ENCODE measurements at regions not wholly inside any gene's neighbourhood (a gene's known extent, or its start where the extent isn't known, plus 50 kb on each side); places are given as distances from the start of the nearest gene placed in this dataset.

GRCh38 chr1:88150330-88150729 lies 533.7 kb upstream of the PKN2 start:
- DNase-seq (no peak), ATAC-seq (no peak)
- Histone ChIP-seq H3K9me3 (no peaks in the 10 kb centered on the region), H3K4me3 (no peak overlapping the region), H3K4me1 (no peaks in the 10 kb centered on the region), H3K27ac (no peak overlapping the region), H3K36me3 (ENCODE audit: insufficient read depth in 1 of 2, low read depth in 1 of 2) (no peaks in the 10 kb centered on the region), H3K27me3 (ENCODE audit: insufficient read depth in 3 of 3, low read length in 2 of 3) (no peaks in the 10 kb centered on the region)
- 19 to 38% (median 28%) methylated on average over 4 of the region's 4 CpGs for WGBS, 3 donors
- no peak for TF ChIP-seq CTCF (IDR thresholded peaks at IDR 0.05)
- intact Hi-C loops (cut with DNase I) = no loop called here

GRCh38 chr1:88163187-88163586 lies 520.9 kb upstream of the PKN2 start:
- TF ChIP-seq CTCF (IDR thresholded peaks at IDR 0.05) = no peak
- Histone ChIP-seq H3K27ac (no peak overlapping the region), H3K27me3 (ENCODE audit: insufficient read depth in 3 of 3, low read length in 2 of 3) (no peaks in the 10 kb centered on the region), H3K9me3 (no peaks in the 10 kb centered on the region), H3K36me3 (ENCODE audit: insufficient read depth in 1 of 2, low read depth in 1 of 2) (no peaks in the 10 kb centered on the region), H3K4me3 (no peak overlapping the region), H3K4me1 (no peaks in the 10 kb centered on the region)
- intact Hi-C loops (cut with DNase I) = no loop called here
- WGBS, 3 donors = 62 to 66% (median 64%) methylated on average over 3 of the region's 3 CpGs
- DNase-seq (no peak), ATAC-seq (no peak)

DNA sequence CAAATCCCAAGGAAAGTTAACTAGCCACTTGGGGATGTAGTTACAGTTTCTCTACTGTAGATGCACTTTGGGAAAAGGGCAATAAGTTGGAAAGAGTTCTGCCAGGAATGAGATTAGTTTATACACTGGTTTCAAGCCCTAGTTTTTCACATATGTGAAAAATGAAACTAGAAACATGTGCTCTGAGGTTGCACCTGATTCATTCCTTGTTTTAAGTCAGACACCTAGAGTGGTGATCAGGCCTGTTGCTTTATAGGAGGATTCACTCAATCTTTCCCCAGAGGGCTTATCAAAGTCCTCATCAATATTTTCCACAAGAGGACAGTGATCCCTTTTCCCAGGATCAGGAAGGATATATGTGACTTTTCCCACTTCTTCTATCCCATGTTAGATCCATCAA lies 515.9 kb upstream of the PKN2 start:
- H3K4me3 ChIP-seq = no peak overlapping the region
- no peak overlapping the region for H3K27ac ChIP-seq
- H3K4me1 ChIP-seq = no peaks in the 10 kb centered on the region
- no peaks in the 10 kb centered on the region for H3K9me3 ChIP-seq
- DNase-seq (no peak), ATAC-seq (no peak)
- H3K36me3 ChIP-seq (ENCODE audit: insufficient read depth in 1 of 2, low read depth in 1 of 2) = no peaks in the 10 kb centered on the region
- no peaks in the 10 kb centered on the region for H3K27me3 ChIP-seq (ENCODE audit: insufficient read depth in 3 of 3, low read length in 2 of 3)
- intact Hi-C loops (cut with DNase I) = no loop called here
- TF ChIP-seq CTCF (IDR thresholded peaks at IDR 0.05) = no peak

DNA sequence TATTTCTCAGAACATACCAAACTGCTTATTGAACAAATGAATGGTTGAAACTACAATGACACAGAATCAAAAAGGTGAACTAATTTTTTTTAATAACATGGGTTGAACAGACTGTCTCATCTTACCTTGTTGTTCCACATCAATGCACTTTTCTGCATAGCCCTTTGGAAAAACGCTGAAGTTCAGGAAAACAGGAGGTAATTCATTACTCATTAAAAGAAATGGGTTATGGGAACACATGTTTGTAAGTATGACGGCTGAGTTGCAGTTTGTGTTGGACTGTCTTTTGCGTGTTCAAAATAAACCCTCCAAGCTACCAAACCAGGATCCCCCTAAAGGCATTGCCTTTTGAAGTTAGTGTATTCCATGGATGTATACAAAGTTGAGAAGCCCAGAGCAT lies 514.9 kb upstream of the PKN2 start:
- intact Hi-C loops (cut with DNase I) = no loop called here
- TF ChIP-seq CTCF (IDR thresholded peaks at IDR 0.05) = no peak
- no peak for ATAC-seq
- Histone ChIP-seq H3K4me3 (no peak overlapping the region), H3K9me3 (no peaks in the 10 kb centered on the region), H3K4me1 (no peaks in the 10 kb centered on the region), H3K27ac (no peak overlapping the region), H3K27me3 (ENCODE audit: insufficient read depth in 3 of 3, low read length in 2 of 3) (no peaks in the 10 kb centered on the region), H3K36me3 (ENCODE audit: insufficient read depth in 1 of 2, low read depth in 1 of 2) (no peaks in the 10 kb centered on the region)
- no peak for DNase-seq
- WGBS, 3 donors = 75 to 86% (median 86%) methylated on average over 3 of the region's 3 CpGs

DNA sequence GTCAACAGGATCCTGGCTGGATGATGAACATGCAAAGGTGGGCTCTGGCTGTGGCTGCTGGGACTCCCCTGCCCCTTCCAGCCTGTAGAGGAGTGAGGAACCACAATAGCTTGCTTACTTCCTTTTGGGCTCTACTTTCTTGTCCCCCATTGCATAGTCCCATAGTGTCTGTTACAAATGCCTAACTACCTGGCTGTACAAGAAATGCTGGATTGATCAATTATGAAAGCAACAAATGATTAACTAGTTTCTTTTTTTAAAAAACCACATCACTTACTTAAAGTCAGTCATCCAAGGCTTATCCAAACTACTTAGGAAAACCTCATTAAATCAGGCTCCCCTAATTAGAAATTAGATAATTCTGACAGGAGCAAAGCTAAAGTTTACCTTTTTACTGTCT lies 514.1 kb upstream of the PKN2 start:
- intact Hi-C loops (cut with DNase I) = no loop called here
- H3K27ac ChIP-seq = no peak overlapping the region
- no peaks in the 10 kb centered on the region for H3K36me3 ChIP-seq (ENCODE audit: insufficient read depth in 1 of 2, low read depth in 1 of 2)
- no peaks in the 10 kb centered on the region for H3K4me1 ChIP-seq
- ATAC-seq (no peak), DNase-seq (no peak)
- no peak for TF ChIP-seq CTCF (IDR thresholded peaks at IDR 0.05)
- H3K9me3 ChIP-seq = no peaks in the 10 kb centered on the region
- H3K4me3 ChIP-seq = no peak overlapping the region
- no peaks in the 10 kb centered on the region for H3K27me3 ChIP-seq (ENCODE audit: insufficient read depth in 3 of 3, low read length in 2 of 3)
